ENCODE measurements at regions not wholly inside any gene's neighbourhood (a gene's known extent, or its start where the extent isn't known, plus 50 kb on each side); places are given as distances from the start of the nearest gene placed in this dataset.

DNA sequence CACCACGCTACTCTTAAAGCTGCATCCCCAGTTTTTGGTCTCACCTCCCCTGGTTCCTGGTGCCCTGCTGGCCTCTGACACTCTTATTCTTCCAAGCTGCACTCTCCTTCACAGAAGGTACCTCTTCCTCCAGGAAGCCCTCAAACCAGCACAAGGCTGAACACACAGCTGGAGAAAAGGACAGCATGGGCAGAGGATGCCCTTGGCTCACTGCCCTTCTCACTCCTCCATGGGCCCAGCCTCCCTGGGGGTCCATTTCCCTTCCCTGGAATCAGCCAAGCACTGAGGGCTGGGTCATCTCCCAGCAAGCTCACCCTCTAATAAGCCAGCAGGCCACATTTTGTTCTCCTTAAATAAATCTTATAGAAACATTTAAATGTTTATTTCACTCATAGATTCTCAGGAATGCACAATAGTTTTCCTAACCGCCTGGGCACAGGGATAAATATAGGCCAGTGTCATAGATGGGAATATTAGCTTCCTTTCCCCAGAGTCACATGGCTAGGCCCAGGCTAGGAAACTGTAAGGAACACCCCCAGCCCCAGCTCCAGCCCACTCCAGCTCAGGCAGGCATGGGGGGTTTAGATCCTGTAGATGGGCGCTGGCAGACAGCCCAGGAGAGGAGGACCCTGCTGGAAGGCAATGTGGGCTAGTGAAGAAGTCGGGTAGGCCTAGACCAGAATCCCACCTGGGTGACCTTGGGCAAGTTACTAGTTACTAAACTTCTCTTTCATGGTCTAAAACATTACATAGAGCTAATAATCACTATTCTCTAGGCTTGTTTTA lies 51.5 kb downstream of the IRAG1 start:
- no peak for DNase-seq

DNA sequence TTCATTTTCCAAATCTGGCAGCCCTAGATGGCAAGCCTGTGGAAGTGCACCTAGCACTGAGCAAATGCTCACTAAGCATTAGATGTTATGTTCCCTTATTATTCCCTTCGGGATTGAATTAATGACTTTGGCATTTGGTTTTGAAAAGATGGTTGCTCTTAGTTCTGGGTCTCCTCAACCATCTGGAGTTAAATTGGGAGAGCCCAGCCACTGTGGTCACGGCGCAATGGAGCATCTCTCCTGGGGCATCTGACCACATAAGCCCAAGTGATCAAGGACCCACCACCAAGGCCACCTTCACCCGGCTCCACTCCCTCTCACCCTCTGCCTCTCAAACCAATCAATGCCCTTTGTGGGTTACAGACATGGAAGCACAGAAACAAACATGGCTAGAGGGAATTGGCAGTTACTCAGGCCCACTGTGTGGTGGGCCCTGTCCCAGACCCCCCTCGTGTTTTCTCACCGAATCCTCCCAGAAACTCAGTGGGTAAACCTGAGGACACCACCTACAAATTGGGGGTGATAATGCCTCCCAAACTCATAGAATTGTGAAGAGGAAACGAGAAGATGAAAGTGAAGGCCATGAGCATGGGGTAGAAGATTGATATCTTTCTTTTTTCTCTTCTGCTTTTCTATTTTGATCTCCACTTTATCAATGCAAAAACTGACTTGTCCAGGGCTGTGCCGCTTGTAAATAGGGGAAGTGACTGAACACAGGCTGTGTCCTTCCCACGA lies 52.2 kb downstream of the IRAG1 start:
- DNase-seq = peak in 1 of 2 donors; percentile 31

DNA sequence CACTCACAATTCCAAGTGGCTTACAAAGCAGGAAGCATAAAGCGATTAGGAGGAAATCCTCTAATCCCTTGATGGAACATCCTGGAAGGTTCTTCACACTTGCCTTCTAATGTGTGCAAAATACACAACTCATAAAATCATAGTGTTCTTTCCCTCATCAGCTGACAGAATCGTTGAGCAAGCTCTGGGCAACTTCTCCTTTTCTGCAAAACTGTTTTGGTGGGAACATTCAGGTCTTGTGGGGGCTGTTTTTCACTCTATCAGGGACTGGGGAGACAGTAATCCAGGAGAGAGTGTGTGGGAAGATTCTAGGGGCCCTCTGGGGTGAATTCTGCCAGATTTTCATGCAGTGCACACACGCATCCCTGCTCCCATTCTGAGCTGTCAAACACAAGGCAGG lies 53.2 kb downstream of the IRAG1 start:
- no peak for DNase-seq

DNA sequence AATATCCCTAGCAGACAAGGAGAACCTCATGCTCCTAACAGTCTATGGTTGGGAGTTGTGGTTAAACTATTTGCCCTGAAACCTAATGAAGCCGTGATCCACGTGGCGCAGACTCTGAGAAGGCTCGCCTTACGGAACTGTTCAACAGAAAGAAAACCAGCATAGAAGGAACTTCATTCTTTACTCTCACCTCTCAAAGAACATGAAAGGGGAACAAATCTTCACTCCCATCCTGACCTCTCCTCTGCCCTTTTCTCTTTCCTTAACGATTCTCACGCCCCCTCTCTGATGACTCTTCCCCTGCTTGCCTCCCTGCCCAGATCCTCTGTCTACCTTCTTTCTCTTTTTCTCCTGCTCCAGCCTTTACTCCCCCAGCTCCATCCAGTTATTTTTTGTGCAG lies 54.2 kb downstream of the IRAG1 start:
- DNase-seq = no peak

DNA sequence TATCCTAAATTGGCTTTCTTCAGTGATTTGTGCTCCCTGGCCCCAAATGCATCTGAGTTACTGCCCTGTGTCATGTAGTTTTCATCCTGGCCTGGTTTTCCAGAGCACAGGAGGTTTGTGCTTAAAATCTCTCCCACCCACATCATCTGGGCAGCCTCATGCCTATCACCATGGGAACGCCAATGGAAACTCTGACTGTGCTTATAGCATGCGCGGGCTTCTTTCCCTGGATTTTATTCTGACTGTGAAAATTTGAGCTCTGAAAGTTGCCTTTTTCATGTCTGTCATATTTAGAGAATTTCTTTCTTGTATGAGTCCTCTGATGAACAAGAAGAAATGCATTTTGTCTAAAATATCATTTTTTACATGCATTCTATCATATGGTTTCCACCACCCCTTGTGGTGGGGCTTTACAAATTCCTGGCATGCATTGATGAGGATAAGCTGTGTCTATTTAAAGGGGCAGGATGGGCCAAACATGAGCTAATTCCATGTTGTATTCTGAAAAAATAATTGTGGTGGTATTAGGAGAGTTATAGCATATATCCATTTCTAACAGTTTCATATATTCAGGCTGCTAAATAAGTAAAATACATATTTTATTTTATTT lies 55.1 kb downstream of the IRAG1 start:
- no peak for DNase-seq

DNA sequence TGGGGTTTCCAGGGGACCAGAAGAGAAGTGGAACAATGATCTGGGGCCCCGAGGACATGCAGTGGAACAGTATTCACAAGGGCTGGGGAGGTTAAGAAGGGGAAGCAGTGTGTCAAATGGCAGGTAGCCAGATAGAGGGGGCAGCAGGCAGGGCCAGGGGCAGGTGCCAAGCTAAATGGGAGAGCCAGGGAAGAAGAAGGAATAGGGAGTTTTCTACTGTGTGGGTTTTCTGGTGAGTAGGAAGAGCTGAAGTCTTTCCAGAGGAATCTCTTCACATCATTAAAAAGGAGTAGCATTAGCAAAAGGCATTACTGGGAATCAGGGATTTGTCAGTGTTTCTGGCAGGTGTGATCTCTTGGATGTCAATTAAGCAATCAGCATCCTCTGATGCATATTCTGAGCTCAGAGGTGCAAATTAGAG lies 55.8 kb downstream of the IRAG1 start:
- DNase-seq = no peak

DNA sequence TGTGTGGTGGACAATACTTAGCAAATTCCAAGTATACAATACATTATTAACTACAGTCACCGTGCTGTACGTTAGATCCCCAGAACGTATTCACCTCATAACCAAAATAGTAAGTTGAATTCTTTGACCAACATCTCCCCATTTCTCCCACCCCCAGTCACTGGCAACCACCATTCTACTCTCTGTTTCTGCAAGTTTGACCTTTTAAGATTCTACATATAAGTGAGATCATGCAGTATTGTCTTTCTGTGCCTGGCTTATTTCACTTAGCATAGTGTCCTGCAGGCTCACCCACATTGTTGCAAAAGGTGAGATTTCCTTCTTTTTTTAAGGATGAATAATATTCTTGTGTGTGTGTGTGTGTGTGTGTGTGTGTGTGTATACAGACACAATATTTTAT lies 59.1 kb downstream of the IRAG1 start:
- DNase-seq = no peak

DNA sequence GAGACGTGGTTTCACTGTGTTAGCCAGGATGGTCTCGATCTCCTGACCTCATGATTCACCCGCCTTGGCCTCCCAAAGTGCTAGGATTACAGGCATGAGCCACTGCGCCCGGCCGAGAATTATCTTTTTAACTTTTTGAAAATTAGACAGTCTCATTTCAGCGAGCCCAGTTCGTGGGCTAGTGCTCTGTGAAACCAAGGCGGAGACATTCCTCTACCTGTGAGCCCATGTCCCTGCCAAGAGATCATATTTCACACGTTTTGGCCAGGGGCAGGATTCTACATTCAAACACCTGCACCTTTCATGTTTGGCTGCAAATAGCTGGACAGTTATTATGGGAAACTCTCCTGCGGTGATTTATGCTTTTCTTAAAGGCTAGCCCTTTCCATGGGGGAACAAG lies 60.3 kb downstream of the IRAG1 start:
- no peak for DNase-seq

DNA sequence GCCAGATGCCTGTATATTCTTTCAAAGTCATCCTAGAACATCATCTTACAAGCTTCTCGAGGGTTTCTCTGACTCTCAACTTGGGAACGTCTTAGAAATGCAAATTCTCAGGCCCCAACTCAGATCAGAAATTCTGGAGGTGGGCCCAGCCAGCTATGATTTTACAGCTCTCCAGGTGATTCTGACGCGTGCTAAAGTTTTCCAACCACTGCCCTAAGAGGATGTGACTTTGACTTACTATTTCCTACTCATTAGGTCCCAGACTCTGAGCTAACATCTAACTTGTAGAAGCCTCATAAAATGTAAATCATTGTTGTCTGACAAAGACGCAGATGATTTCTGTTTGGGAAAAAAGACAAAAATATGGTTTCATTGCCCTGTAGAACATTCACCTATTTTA lies 61.1 kb downstream of the IRAG1 start:
- DNase-seq = no peak

DNA sequence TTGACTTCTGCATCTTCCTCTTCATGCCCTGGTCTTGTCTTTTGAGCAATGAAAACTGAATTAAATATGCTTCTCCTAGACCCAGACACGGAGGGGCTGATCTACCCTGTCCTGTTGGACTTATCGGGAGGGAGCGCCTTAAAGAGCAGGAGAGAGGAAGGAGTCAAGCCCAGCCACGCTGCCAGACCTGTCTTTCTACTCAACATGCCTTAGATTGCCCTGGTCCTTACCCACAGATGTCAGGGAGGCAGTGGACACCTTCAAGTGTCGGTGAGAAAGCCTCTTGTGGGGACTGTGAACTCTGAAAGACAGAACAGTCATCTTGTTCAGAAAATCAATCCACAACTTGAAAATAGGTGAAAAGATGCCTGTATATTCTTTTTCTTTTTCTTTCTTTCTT lies 61.8 kb downstream of the IRAG1 start:
- DNase-seq = no peak

DNA sequence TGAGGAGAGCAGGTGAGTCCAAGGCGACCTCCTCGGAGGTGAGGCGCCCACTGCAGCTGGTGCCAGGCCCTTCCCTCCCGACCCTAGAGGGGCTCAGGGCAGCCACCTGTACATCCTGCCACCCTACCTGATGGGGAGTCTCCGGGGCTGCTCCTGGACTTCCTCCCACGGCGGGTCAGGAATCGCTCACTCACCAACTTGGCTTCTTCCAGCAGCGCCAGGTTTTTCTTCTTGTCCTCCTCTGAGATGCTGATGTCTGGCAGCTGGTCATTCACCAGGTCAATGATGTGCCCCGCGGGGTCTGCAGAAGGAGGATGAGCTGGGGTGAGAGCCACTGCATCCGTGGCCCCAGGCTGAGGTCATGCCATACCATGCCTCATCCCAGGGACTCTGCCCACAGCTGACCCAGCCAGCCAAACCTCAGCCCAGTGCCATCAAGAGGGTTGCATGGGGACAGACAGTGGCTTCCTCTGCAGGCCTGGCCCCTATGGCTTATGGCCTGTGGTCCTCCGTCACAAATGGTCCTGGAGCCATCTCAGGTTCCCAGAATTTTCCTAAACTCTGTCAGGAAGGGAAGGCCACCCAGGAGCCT lies 61.0 kb upstream of the LYVE1 start:
- DNase-seq = no peak

DNA sequence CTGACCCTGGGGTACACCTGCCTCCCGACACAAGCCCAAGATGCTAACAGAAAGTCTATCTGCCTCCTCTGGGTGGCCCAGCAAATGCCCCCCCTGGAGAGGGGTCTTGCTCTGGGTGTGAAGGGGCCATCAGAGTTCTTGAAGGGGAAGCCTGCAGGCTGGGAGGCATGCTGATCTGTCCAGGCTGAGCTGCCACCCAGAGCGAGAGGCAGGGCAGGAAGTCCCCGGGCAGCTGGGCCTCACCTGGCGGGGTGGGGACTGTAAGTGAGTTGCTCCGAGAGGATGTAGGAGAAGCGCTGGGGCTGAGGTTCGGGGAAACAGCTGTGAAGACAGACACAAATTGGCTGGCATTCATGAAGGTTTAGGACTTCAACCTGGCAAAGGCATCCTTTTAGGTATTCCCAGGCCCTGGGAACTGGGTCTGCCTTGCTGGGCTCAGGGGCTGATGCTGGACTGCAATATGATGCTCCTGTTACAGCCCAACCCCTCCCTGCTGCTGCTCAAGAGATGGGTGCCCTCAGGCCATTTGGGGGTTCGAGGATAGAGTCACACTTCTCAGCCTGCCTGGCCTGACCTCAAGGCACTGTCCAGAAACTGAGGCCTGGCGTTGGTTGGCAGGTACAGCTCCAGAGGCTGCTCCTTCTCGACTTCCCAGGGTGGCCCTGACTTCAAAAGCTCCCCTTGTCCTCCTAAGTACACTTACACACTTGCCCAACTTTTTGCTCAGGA lies 60.2 kb upstream of the LYVE1 start:
- peak in 1 of 2 donors; percentile 17 for DNase-seq

DNA sequence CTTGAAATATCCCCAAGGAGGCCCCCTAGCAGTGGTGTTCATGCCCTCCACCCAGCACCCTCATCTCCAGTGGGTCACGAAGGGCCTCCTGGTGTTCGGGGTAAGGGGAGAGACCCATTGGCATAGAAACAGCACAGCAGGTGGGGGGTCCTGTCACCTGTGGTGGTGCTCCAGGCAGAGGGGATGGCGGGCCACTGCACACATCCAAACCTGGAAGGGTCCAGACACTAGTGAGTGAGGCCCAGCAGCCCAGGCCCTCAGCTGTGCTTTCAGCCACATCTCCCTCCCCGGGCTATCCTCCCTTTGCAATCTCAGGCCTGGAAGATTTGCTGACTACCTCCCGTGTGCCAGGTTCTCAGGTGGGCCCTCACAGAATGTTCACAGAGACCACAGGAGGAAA lies 59.4 kb upstream of the LYVE1 start:
- no peak for DNase-seq

DNA sequence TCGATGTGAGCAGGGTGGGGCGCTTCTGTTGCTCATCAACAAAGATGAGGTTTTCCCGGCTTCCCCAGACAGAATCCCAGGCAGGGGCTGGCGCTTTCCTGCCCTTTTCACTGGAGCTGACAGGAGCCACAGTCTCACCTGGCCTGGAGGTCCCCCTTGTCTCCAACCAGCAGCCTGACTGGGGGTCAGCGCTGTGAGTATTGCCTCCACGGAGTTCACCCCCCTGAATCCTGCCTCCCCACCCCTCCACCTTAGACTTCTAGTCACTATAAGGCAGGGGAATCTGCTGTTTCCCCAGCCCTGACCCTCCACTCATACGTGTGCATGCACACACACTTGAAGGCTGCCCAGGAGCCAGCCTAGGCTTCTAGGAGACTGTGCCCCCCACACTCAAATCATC lies 58.8 kb upstream of the LYVE1 start:
- no peak for DNase-seq

DNA sequence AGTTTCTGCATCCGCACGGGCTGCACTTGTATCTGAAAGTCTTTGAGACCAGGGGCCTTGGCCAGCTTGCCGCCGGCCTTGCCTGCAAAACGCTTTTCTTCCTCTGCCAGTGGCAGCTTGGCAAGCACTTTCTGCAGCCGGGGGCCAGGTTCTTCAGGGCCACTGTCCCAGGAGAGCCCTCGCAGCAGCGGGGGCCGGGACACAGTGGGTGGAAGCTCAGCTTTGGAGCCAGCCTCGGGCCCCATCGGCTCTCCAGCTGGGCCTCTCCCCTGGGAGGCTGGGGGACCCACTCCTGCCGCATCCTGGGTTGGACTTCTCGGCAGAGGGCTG lies 57.5 kb upstream of the LYVE1 start:
- no peak for DNase-seq

DNA sequence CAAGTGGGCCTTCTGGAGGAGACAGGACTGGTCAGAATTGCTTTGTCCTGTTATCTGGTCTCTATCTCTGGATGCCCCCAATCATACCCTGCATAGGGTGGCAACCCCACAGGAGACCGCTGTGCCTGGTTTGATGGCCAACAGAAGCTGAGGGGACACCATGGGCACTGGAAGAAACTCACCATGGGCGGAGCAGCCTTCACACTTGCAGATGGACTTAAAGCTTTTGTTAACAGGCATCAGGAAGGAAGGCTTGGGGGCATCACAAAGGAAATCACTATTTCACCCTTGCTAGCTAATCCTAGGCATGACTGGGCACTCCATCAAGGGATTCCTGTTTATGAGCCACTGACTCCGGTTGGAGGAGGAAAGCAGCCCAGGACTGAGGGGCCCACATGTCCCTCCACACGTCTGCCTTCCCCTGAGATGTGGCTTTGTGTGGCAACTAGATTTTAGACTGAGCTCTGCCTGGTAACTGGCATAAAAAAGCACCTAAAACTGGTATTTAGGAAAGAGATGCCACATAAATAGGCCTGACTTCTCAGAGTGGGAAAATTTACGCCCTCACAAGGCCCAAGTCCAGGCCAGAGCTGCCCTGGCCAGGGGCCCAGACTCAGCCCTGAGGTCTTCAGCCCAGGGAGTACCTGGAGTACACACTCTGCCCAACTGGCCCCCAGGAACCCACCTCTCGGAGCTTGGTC lies 57.0 kb upstream of the LYVE1 start:
- DNase-seq = no peak

DNA sequence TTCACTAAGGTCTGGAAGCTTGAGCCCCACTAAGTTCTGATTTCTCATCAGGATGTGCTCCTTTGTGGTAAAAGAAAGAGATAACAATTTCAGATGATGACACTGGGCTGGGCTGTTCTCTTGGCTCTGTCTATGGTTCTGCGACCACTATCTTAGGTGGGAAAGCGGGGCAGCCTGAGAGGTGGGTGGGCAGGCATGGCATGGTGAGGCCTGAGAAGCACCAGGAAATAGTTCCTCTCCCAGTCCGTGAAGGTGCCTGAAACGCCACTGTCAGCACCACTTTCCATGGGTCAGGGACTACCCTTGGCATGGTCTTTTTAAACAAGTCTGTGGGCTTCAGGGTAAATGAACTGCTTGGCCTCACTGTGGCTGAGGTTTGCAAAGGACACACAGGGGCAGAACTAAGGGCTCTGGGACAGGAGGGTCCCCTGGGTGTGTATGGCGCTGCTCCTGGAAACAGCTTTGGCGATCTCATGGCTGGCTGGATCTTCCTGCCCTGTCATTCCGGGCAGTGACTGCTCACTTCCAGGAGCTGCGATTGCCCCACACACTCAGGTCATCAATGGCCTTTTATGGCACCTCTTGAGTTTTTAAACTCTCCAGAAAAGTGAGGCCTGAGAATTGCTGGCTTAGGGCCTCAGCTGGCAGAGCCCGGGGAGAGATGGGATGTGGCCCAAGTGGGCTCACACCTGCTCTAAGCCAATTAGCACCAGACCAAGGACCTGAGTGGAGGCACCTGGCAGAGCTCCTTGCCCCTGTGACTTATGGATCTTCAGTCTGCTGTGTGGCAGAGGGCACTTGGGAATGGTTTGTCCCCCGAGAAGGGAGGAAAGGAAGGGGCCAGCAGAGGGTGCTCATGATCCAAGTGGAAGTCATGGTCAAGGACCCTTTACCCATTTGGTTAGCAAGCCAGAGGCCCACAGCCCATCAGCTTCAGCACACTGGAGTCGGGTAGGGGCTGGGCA lies 55.6 kb upstream of the LYVE1 start:
- DNase-seq = no peak

DNA sequence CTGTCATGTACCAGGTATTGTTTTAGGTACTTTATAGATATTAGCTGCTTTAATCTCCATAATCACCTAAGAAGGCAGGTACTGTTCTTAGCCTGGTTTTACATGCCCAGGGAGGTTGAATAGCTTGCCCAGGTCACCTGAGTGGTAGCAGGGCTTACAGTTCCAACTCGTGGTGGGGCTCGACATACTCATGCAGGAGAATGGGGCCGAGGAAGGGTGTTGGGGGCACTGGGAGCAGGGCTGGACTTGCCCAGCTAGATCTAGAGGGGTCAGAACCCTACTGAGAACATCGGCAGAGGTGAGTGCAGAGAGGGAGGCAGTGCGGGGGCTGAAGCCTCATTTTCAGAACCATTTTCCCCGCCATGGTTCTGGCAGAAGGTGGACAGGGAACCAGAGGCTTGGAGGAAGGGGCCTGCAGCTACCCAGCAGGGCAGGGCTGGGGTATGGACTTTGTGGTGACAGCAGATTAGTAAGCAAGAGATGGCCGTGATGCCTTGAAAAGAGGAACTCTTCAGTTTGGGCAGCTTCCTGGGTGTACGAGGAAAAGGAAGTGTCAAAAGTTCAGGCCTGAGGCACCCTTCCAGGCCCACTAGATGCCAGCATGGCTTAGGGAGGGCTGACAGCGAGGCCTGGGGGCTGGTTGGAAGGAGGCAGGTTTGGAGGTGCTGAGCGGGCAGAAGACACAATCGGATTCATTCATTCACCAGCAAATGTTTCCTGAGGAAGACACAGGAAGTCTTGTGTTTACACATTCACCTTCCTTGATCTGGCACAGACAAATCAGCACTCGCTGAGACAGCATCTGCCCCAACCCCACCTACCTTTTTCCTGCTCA lies 54.7 kb upstream of the LYVE1 start:
- peak; percentile 16 to 54 for DNase-seq

DNA sequence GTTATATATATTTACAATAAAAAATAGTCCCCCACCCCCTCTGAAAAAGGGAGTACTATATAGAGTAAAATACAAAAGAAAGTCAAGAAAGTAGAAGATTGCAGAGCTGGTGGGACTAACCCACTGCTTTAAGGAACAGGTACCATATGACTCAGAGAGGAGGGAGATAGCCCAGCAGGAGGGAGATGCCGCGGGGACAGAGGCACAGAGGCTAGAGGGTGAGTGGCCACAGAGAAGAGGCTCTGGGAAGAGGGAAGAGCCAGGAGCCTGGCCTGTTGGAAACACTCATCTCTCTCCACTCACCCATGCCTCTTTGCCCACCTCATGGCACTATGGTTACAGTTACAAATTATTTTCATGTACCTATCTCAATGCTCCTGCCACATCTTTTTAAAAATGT lies 53.6 kb upstream of the LYVE1 start:
- DNase-seq = no peak

DNA sequence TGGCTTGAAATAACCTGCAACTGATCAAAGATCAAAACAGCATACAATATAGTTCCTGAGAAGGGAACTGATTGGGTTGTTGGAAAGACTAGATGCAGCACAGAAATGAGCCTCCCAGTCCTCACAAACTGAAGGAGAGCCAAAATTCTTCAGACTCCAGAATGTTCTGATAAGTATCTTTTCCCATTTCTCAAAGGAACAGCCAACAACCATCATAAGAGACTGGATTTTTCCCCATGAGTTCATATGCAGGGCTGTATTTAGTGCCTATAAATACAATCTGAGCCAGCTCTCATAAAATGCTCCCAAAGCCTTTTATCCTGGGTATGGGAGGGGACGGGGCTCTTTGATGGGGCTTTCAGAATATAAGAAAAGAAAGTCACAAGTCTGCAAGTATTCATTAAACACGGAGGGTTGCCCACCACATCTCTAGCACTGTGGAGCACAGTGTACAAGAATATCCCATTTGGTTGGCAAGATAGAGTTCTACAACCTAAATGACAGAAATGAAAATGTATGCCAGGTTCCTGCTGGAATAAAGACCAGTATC lies 50.7 kb upstream of the LYVE1 start:
- no peak for DNase-seq
